MCF 10A (cell line): ENCODE measurements at regions not wholly inside any gene's neighbourhood (a gene's known extent, or its start where the extent isn't known, plus 50 kb on each side); places are given as distances from the start of the nearest gene placed in this dataset.

Experiments used
- BruUV-seq: library from RNA; stranded (reverse); fragments of 400-500 nt; replicated peaks from 2 replicates; lab custom pipeline; 2021; lab: Mats Ljungman, UMichigan
- CTCF ChIA-PET: fragments of 300-600 bp; sonication (Branson Sonifier 250); formaldehyde crosslinking; extraction: SDS; loops from one replicate; lab custom pipeline; 2021; ENCODE audit warnings: antibody characterized with exemption, inconsistent platforms; lab: Yijun Ruan, JAX
- POLR2A ChIA-PET: fragments of 300-600, 350-650 bp; sonication (Branson Sonifier 250); formaldehyde crosslinking; extraction: SDS; loops from one replicate; lab custom pipeline; 2020; ENCODE audit warnings: antibody characterized with exemption, inconsistent platforms; lab: Yijun Ruan, JAX
- DNase-seq: peaks from one replicate; pipeline ENCODE4 v3.0.0-alpha.2; 2018; ENCODE audit not compliant: unreplicated experiment
- H3K27ac Mint-ChIP-seq: one replicate; pipeline ENCODE4 v1.8.0; 2022; ENCODE audit warnings: mild to moderate bottlenecking, low read depth, mixed read lengths; ENCODE audit not compliant: unreplicated experiment
- H3K27me3 Mint-ChIP-seq: one replicate; pipeline ENCODE4 v1.8.0; 2022; ENCODE audit warnings: mixed read lengths; ENCODE audit not compliant: insufficient read depth, unreplicated experiment
- H3K36me3 Mint-ChIP-seq: one replicate; pipeline ENCODE4 v1.8.0; 2022; ENCODE audit warnings: mild to moderate bottlenecking, moderate library complexity, mixed read lengths; ENCODE audit not compliant: insufficient read depth, unreplicated experiment
- H3K4me1 Mint-ChIP-seq: one replicate; pipeline ENCODE4 v1.8.0; 2022; ENCODE audit warnings: mixed read lengths; ENCODE audit not compliant: insufficient read depth, unreplicated experiment
- H3K4me3 Mint-ChIP-seq: one replicate; pipeline ENCODE4 v1.8.0; 2022; ENCODE audit warnings: mild to moderate bottlenecking, moderate library complexity, mixed read lengths; ENCODE audit not compliant: unreplicated experiment
- H3K9me3 Mint-ChIP-seq: one replicate; pipeline ENCODE4 v1.8.0; 2022; ENCODE audit warnings: mixed read lengths; ENCODE audit not compliant: unreplicated experiment
- intact Hi-C: fragments of 100-400 bp; cut with micrococcal nuclease; formaldehyde crosslinking; loops from 2 replicates; pipeline ENCODE4 v1.14.1; 2022
- TF ChIP-seq, protein P1 (sequence below): fragments of 200-600 bp; IDR thresholded peaks from one replicate; pipeline ENCODE4 v1.8.0; 2022; ENCODE audit warnings: antibody characterized with exemption, mild to moderate bottlenecking; ENCODE audit not compliant: unreplicated experiment

DNA sequence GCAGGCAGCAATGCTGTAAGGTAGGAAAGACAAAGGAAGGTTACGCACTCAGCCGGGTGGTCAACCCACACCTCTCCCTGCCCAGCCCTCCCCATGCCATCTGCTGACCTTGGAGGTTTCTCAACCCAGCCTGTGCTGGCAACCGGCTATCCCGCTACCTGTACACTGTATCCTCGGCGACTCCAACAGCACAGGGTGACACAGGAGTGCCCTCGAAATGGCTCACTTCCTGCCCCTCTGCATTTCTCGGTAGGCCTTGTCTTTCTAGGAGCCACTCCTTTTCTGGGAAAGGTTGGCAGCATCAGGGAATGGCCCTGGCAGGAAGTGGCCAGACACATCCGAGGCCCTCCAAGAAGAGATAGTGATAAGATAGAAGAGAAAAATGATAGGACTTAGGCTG, 124.0 kb downstream of the PROX1 start:
- H3K4me1 Mint-ChIP-seq, result no peaks in the 10 kb centered on the region
- ChIA-PET POLR2A (no interaction called here), CTCF (interaction anchor here (0.7 to 6.9 kb wide), 2 partner anchors 11 to 35 kb away, joined by 3 to 52 read pairs; no protein-coding TSS in a partner anchor)
- H3K9me3 Mint-ChIP-seq, result peaks cover 2% of the 10 kb centered on the region
- TF ChIP-seq, protein P1, sequence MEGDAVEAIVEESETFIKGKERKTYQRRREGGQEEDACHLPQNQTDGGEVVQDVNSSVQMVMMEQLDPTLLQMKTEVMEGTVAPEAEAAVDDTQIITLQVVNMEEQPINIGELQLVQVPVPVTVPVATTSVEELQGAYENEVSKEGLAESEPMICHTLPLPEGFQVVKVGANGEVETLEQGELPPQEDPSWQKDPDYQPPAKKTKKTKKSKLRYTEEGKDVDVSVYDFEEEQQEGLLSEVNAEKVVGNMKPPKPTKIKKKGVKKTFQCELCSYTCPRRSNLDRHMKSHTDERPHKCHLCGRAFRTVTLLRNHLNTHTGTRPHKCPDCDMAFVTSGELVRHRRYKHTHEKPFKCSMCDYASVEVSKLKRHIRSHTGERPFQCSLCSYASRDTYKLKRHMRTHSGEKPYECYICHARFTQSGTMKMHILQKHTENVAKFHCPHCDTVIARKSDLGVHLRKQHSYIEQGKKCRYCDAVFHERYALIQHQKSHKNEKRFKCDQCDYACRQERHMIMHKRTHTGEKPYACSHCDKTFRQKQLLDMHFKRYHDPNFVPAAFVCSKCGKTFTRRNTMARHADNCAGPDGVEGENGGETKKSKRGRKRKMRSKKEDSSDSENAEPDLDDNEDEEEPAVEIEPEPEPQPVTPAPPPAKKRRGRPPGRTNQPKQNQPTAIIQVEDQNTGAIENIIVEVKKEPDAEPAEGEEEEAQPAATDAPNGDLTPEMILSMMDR, result no peak
- BruUV-seq, result no TSS peak
- DNase-seq, result no peak
- peaks cover 19% of the 10 kb centered on the region for H3K27me3 Mint-ChIP-seq
- H3K36me3 Mint-ChIP-seq, result no peaks in the 10 kb centered on the region
- no peak overlapping the region for H3K4me3 Mint-ChIP-seq
- no peak overlapping the region for H3K27ac Mint-ChIP-seq
- intact Hi-C loops, result no loop called here

DNA sequence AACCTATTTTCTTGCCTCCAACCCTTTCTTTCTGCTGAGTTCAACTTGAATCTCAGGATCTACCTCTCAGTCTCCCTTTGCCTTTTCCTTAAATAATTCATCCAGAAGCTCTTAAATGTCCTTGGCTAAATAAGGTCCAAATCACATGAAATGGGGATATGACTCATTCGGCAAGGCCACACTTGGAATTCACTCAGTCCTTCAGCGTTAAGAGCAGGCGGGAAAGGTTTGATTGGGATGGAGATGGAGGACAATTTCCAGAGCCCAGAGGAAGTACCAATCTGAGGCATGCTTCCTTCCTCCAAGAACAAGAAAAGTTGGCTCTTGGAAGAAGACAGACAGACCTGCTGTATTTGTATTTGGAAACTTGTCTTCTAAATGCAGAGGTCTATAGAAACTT, 128.5 kb downstream of the PROX1 start:
- Mint-ChIP-seq H3K27ac (no peak overlapping the region), H3K4me1 (no peaks in the 10 kb centered on the region), H3K36me3 (no peaks in the 10 kb centered on the region), H3K4me3 (no peak overlapping the region), H3K9me3 (peaks cover 8% of the 10 kb centered on the region), H3K27me3 (peaks cover 19% of the 10 kb centered on the region)
- TF ChIP-seq, protein P1, result no peak
- no TSS peak for BruUV-seq
- no peak for DNase-seq
- intact Hi-C loops, result no loop called here
- ChIA-PET POLR2A (no interaction called here), CTCF (interaction anchor here (1.6 kb wide), 1 partner anchor 9 kb away, joined by 6 read pairs; no protein-coding TSS in a partner anchor)

DNA sequence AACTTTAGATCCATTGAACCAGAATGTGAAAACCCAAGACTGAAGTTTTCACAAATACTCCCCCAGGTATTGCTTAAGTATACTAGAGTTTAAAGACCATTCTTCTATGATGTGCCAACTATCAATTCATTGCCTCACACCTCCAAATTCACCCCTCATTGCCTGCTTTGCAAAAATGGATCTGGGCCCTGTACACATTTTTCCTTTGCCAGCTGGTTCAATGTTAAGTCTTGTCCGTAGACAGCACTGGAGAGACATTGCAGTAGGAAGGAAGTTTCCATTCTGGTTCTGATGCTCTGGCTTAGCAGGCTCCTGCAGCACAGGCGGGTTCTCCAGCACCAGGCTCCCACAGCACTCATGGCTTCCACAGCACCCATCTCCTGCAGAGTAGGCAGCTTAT, 130.0 kb downstream of the PROX1 start:
- POLR2A ChIA-PET, result no interaction called here
- H3K36me3 Mint-ChIP-seq, result no peaks in the 10 kb centered on the region
- H3K4me1 Mint-ChIP-seq, result no peaks in the 10 kb centered on the region
- no TSS peak for BruUV-seq
- CTCF ChIA-PET, result interaction anchor here (1.7 kb wide), 1 partner anchor 743 kb away, joined by 5 read pairs; no protein-coding TSS in a partner anchor
- intact Hi-C loops, result no loop called here
- H3K4me3 Mint-ChIP-seq, result no peak overlapping the region
- H3K27ac Mint-ChIP-seq, result no peak overlapping the region
- peaks cover 19% of the 10 kb centered on the region for H3K27me3 Mint-ChIP-seq
- no peak for DNase-seq
- TF ChIP-seq, protein P1, result no peak
- peaks cover 8% of the 10 kb centered on the region for H3K9me3 Mint-ChIP-seq

DNA sequence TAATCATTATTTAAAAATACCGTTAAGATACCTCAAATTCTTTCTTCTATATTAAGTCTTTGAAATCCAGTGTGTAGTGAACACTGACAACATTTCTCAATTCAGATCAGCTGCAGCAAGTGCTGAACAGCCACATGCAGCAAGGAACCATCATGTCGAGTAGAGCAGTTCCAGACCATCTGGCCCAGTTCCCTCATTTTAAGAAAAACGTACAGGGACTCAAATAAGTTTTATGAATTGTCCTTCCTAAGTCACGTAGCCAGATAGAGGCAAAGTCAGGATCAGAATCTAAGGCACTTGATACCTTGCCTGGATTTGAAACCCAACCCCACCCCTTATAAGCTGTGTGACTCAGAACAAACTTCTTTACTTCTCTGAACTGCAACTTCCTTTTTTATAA, 132.4 kb downstream of the PROX1 start:
- Mint-ChIP-seq H3K36me3 (no peaks in the 10 kb centered on the region), H3K27ac (no peak overlapping the region), H3K27me3 (peaks cover 4% of the 10 kb centered on the region), H3K4me3 (no peak overlapping the region), H3K4me1 (peaks cover 6% of the 10 kb centered on the region), H3K9me3 (peaks cover 8% of the 10 kb centered on the region)
- no TSS peak for BruUV-seq
- DNase-seq, result no peak
- TF ChIP-seq, protein P1, result no peak
- intact Hi-C loops, result loop anchor here (10.0 kb wide), 2 partner anchors 295 to 455 kb away; no protein-coding TSS in a partner anchor
- ChIA-PET POLR2A (interaction anchor here (0.7 kb wide), 1 partner anchor 154 kb away, joined by 3 read pairs; no protein-coding TSS in a partner anchor), CTCF (interaction anchor here (0.7 to 1.4 kb wide), 12 partner anchors 12 to 998 kb away, joined by 3 to 7 read pairs (median 3); no protein-coding TSS in a partner anchor)
